GM12864 (cell line): ENCODE measurements at regions not wholly inside any gene's neighbourhood (a gene's known extent, or its start where the extent isn't known, plus 50 kb on each side); places are given as distances from the start of the nearest gene placed in this dataset.
"Not testable (repeated sequence)": the region's sequence is repeated elsewhere in the genome, so short reads cannot be mapped to it uniquely, and the experiment has no call there.

Experiments
- DNase-seq: peaks from one replicate; pipeline ENCODE4 v3.0.0-alpha.2; 2011; ENCODE audit warnings: low read depth
- H3K4me3 ChIP-seq: 2 replicates; pipeline ENCODE4 v1.5.1; 2011; ENCODE audit warnings: mild to moderate bottlenecking, low read depth, low read length, control low read depth
- CTCF ChIP-seq: IDR thresholded peaks from 2 replicates; pipeline ENCODE4 v1.5.1; 2011; ENCODE audit warnings: low read depth, mild to moderate bottlenecking, moderate library complexity, low read length, control low read depth, inconsistent platforms; ENCODE audit errors: missing control alignments

GRCh38 chrX:39782276-39782675 is 315.5 kb downstream of the BCOR start:
- DNase-seq, result no peak
- H3K4me3 ChIP-seq, result no peak overlapping the region
- TF ChIP-seq CTCF, result no peak

- H3K4me3 ChIP-seq, result no peak overlapping the region
- no peak for TF ChIP-seq CTCF
- no peak for DNase-seq
Observed at GRCh38 chrX:39787999-39788398, 309.8 kb downstream of the BCOR start.

GRCh38 chrX:39788521-39788920 is 309.2 kb downstream of the BCOR start:
- no peak for DNase-seq
- no peak overlapping the region for H3K4me3 ChIP-seq
- TF ChIP-seq CTCF, result no peak

GRCh38 chrX:39791691-39792090 is 306.1 kb downstream of the BCOR start:
- no peak overlapping the region for H3K4me3 ChIP-seq
- TF ChIP-seq CTCF, result no peak
- DNase-seq, result no peak

GRCh38 chrX:39795605-39796004 is 302.2 kb downstream of the BCOR start:
- no peak overlapping the region for H3K4me3 ChIP-seq
- DNase-seq, result no peak
- TF ChIP-seq CTCF, result no peak

- no peak for TF ChIP-seq CTCF
Observed at GRCh38 chrX:39796856-39797255, 300.9 kb downstream of the BCOR start.

GRCh38 chrX:39798488-39798887 is 299.3 kb downstream of the BCOR start:
- not testable (repeated sequence) for DNase-seq, H3K4me3 ChIP-seq

More at GRCh38 chrX:39796856-39797255, 300.9 kb downstream of the BCOR start:
- H3K4me3 ChIP-seq, result no peak overlapping the region
- DNase-seq, result no peak

- TF ChIP-seq CTCF, result no peak
- no peak for DNase-seq
Observed at GRCh38 chrX:39802354-39802753, 295.4 kb downstream of the BCOR start.

More at GRCh38 chrX:39802354-39802753, 295.4 kb downstream of the BCOR start:
- no peak overlapping the region for H3K4me3 ChIP-seq
